ENCODE measurements at regions not wholly inside any gene's neighbourhood (a gene's known extent, or its start where the extent isn't known, plus 50 kb on each side); places are given as distances from the start of the nearest gene placed in this dataset.

GRCh38 chr3:80769683-80770082, 991.8 kb downstream of the GBE1 start:
- TF ChIP-seq CTCF (IDR thresholded peaks at IDR 0.05) (no peak), POLR2A (IDR thresholded peaks at IDR 0.05) (no peak), EP300 (IDR thresholded peaks at IDR 0.05) (no peak)

All from ovary (tissue), 3 donors.